ENCODE measurements at regions not wholly inside any gene's neighbourhood (a gene's known extent, or its start where the extent isn't known, plus 50 kb on each side); places are given as distances from the start of the nearest gene placed in this dataset.

DNA sequence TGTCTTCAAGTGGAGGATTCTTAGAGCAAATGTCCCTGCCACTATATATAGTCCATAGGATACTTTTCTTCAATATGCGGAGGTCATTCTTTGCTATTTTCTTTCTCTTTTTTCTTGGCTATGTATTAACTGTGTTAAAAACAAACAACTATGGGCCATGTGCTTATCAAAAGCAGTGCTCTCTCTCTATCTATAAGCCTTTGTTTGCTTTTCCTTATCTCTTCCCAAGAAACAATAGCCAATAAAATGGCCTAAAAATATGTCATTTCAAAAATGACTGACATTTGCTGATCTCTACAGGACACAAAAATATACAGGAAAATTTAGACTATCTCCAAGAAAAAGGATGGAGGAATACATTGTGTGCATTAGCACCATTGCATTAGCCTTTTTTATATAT lies 212.1 kb downstream of the MAF start:
- TF ChIP-seq, protein P1, sequence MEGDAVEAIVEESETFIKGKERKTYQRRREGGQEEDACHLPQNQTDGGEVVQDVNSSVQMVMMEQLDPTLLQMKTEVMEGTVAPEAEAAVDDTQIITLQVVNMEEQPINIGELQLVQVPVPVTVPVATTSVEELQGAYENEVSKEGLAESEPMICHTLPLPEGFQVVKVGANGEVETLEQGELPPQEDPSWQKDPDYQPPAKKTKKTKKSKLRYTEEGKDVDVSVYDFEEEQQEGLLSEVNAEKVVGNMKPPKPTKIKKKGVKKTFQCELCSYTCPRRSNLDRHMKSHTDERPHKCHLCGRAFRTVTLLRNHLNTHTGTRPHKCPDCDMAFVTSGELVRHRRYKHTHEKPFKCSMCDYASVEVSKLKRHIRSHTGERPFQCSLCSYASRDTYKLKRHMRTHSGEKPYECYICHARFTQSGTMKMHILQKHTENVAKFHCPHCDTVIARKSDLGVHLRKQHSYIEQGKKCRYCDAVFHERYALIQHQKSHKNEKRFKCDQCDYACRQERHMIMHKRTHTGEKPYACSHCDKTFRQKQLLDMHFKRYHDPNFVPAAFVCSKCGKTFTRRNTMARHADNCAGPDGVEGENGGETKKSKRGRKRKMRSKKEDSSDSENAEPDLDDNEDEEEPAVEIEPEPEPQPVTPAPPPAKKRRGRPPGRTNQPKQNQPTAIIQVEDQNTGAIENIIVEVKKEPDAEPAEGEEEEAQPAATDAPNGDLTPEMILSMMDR (IDR thresholded peaks at IDR 0.05 in 2 of 3, conservative IDR thresholded peaks at IDR 0.05 in 1 of 3; ENCODE audit: insufficient read depth in 2 of 3, low read depth in 1 of 3, low read length in 3 of 3), result no peak
- no peak for TF ChIP-seq SETDB1 (IDR thresholded peaks at IDR 0.05; ENCODE audit: low read length)
- TF ChIP-seq ZNF146 (CRISPR knock-in tag; IDR thresholded peaks at IDR 0.05; ENCODE audit: unreplicated experiment), result no peak
- no peak for TF ChIP-seq FOXP1 (CRISPR knock-in tag; IDR thresholded peaks at IDR 0.05)
- TF ChIP-seq, protein P2, sequence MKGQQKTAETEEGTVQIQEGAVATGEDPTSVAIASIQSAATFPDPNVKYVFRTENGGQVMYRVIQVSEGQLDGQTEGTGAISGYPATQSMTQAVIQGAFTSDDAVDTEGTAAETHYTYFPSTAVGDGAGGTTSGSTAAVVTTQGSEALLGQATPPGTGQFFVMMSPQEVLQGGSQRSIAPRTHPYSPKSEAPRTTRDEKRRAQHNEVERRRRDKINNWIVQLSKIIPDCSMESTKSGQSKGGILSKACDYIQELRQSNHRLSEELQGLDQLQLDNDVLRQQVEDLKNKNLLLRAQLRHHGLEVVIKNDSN (CRISPR knock-in tag; IDR thresholded peaks at IDR 0.05), result no peak
- no peak for TF ChIP-seq EZH2 (IDR thresholded peaks at IDR 0.05; ENCODE audit: borderline replicate concordance, low read depth, low read length)
- no peak for TF ChIP-seq ZNF232 (CRISPR knock-in tag; IDR thresholded peaks at IDR 0.05)
- no peak for TF ChIP-seq FOS (IDR thresholded peaks at IDR 0.05; ENCODE audit: extremely low read depth, insufficient read length)
- no peak for TF ChIP-seq NFYB (IDR thresholded peaks at IDR 0.05; ENCODE audit: extremely low read depth, insufficient read length)
- TF ChIP-seq TAF1 (IDR thresholded peaks at IDR 0.05; ENCODE audit: control insufficient read depth, extremely low read depth, insufficient read depth, low read length, severe bottlenecking), result no peak
- TF ChIP-seq KAT2B (IDR thresholded peaks at IDR 0.05; ENCODE audit: low read depth, low read length), result no peak
- TF ChIP-seq ZNF354B (CRISPR knock-in tag; IDR thresholded peaks at IDR 0.05), result no peak
